RWPE1 (cell line): ENCODE measurements at regions not wholly inside any gene's neighbourhood (a gene's known extent, or its start where the extent isn't known, plus 50 kb on each side); places are given as distances from the start of the nearest gene placed in this dataset.

Source experiments
- CTCF ChIA-PET: fragments of 350-600 bp; sonication (Branson Sonifier 250); formaldehyde crosslinking; extraction: SDS; loops from one replicate; lab custom pipeline; 2021; lab: Yijun Ruan, JAX
- POLR2A ChIA-PET: fragments of 400-600 bp; formaldehyde crosslinking; extraction: SDS; loops from one replicate; lab custom pipeline; 2020; ENCODE audit warnings: antibody characterized with exemption; ENCODE audit not compliant: low non-redundant PET; lab: Yijun Ruan, JAX
- DNase-seq: peaks from one replicate; pipeline ENCODE4 v3.0.0; 2012; ENCODE audit warnings: low spot score
- H3K27ac ChIP-seq: fragments of 450-650 bp; 2 replicates; pipeline ENCODE4 v1.5.1; 2017
- TF ChIP-seq, protein P1 (sequence below): fragments of 450-650 bp; conservative IDR thresholded peaks from 2 replicates; pipeline ENCODE4 v1.5.1; 2017; ENCODE audit warnings: low read depth, mild to moderate bottlenecking

GRCh38 chr7:373818-374705 is 84.1 kb downstream of the FOXL3 start:
- POLR2A ChIA-PET: no interaction called here
- TF ChIP-seq, protein P1, sequence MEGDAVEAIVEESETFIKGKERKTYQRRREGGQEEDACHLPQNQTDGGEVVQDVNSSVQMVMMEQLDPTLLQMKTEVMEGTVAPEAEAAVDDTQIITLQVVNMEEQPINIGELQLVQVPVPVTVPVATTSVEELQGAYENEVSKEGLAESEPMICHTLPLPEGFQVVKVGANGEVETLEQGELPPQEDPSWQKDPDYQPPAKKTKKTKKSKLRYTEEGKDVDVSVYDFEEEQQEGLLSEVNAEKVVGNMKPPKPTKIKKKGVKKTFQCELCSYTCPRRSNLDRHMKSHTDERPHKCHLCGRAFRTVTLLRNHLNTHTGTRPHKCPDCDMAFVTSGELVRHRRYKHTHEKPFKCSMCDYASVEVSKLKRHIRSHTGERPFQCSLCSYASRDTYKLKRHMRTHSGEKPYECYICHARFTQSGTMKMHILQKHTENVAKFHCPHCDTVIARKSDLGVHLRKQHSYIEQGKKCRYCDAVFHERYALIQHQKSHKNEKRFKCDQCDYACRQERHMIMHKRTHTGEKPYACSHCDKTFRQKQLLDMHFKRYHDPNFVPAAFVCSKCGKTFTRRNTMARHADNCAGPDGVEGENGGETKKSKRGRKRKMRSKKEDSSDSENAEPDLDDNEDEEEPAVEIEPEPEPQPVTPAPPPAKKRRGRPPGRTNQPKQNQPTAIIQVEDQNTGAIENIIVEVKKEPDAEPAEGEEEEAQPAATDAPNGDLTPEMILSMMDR: no peak

GRCh38 chr7:374706-375311 is 84.8 kb downstream of the FOXL3 start:
- CTCF ChIA-PET: no interaction called here
- POLR2A ChIA-PET: no interaction called here
- no peak for DNase-seq
- peak overlapping the region; percentile 71 for H3K27ac ChIP-seq
- TF ChIP-seq, protein P1: no peak

More at GRCh38 chr7:373818-374705, 84.1 kb downstream of the FOXL3 start:
- H3K27ac ChIP-seq: peak overlapping the region; percentile 71
- CTCF ChIA-PET: no interaction called here
- DNase-seq: no peak

DNA sequence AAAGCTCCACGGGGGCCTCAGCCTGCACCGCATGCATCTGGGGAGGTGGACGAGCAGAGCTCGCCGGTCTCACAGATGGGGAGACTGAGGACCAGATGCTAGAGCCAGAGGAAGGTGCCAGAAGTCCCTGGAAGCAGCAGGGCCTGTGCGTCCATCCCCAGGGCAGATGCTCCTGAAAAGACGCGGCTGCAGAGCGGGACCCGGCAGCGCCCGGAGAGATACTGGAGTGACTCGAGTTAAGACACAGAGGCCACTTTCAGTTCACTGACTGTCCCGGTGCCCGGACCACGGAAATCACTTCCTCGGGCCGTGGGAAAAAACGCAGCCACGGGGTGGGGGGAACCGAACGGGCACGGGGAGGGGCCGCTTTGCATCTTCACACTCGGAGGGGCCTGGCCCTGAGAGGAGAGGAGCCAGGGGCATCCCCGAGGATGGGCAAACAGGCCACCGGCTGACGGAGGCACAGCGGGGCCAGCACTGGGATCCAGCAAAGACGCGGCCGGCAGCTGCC is 85.4 kb downstream of the FOXL3 start:
- no peak for DNase-seq
- TF ChIP-seq, protein P1: no peak
- POLR2A ChIA-PET: no interaction called here
- CTCF ChIA-PET: interaction anchor here (0.6 kb wide), 1 partner anchor 12 kb away, joined by 4 read pairs; no protein-coding TSS in a partner anchor
- peak overlapping the region; percentile 71 for H3K27ac ChIP-seq

GRCh38 chr7:375901-376305 is 85.9 kb downstream of the FOXL3 start:
- TF ChIP-seq, protein P1: no peak
- H3K27ac ChIP-seq: peak overlapping the region; percentile 71
- POLR2A ChIA-PET: no interaction called here
- CTCF ChIA-PET: interaction anchor here (0.6 kb wide), 1 partner anchor 13 kb away, joined by 4 read pairs; no protein-coding TSS in a partner anchor
- DNase-seq: no peak

DNA sequence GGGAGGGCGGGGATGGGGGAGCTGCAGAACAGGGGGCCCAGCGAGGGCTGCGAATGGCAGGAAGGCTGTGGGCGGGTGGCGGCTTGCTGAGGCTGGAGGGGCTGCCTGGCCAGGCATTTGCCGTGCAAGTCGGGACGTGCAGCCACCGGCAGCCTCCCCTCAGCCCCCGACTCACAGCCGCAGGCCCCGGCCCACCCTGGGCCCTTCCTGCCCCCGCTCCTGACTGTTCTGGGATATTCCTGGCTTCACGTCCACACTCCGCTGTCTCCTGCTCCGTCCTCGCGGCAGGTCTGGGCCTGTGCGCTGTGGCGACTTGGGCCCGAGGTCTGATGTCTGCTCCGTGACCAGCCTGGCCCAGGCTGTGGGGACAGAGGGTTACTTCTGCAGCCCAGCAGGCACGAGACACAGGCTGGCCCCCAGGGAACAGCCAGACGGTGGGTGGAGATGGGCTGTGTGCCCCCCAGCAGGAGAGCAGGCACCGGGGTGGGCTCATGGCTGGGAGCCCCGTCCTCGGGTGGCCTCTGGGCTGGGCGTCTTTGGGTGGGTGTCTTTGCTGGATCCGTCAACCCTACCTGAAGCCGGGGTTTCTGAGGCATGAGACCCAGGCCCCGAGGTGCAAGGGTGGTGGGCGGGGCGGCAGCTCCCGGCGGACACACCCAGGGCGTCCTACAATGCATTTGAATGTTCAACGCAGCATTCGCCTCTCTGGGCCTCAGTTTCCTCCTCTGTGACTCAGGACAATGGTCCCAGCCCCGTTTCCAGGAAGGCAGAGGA is 86.5 kb downstream of the FOXL3 start:
- DNase-seq: no peak
- ChIA-PET CTCF (interaction anchor here (0.6 kb wide), 1 partner anchor 13 kb away, joined by 4 read pairs; no protein-coding TSS in a partner anchor), POLR2A (no interaction called here)
- TF ChIP-seq, protein P1: no peak
- peak overlapping the region; percentile 71 for H3K27ac ChIP-seq
